A673 (cell line): ENCODE measurements at regions not wholly inside any gene's neighbourhood (a gene's known extent, or its start where the extent isn't known, plus 50 kb on each side); places are given as distances from the start of the nearest gene placed in this dataset.

Source experiments
- BruUV-seq: library from RNA; stranded (reverse); fragments of 400-500 nt; replicated peaks from 2 replicates; lab custom pipeline; 2021; lab: Mats Ljungman, UMichigan
- CTCF ChIA-PET: fragments of 300-600 bp; sonication (Branson Sonifier 250); formaldehyde crosslinking; loops from one replicate; lab custom pipeline; 2022; ENCODE audit warnings: antibody characterized with exemption; lab: Charles Lee
- POLR2A ChIA-PET: fragments of 300-600 bp; sonication (Branson Sonifier 250); formaldehyde crosslinking; loops from one replicate; lab custom pipeline; 2022; ENCODE audit warnings: antibody characterized with exemption; ENCODE audit not compliant: low non-redundant PET; lab: Charles Lee
- DNase-seq: peaks from one replicate; pipeline ENCODE4 v3.0.0-alpha.2; 2015; ENCODE audit warnings: low spot score
- H3K27ac ChIP-seq: fragments of 200-600 bp; sonication (generic); 2 replicates; pipeline ENCODE4 v1.5.1; 2016; ENCODE audit warnings: mixed run types, low read depth, mild to moderate bottlenecking, mixed read lengths, antibody characterized with exemption, low read length; ENCODE audit not compliant: poor library complexity, severe bottlenecking
- H3K27me3 ChIP-seq: fragments of 200-600 bp; sonication (generic); replicated peaks from 2 replicates; pipeline ENCODE4 v1.6.1; 2017; ENCODE audit warnings: mixed run types, low read depth, mild to moderate bottlenecking, mixed read lengths, antibody characterized with exemption, low read length; ENCODE audit not compliant: insufficient read depth, poor library complexity
- H3K36me3 ChIP-seq: fragments of 200-600 bp; sonication (generic); 2 replicates; pipeline ENCODE4 v1.6.1; 2016; ENCODE audit warnings: mixed run types, mild to moderate bottlenecking, mixed read lengths, antibody characterized with exemption, low read length; ENCODE audit not compliant: insufficient read depth, poor library complexity, severe bottlenecking
- H3K4me1 ChIP-seq: fragments of 200-600 bp; sonication (generic); 2 replicates; pipeline ENCODE4 v1.6.1; 2017; ENCODE audit warnings: mixed run types, mild to moderate bottlenecking, mixed read lengths, antibody characterized with exemption, low read length; ENCODE audit not compliant: insufficient read depth, poor library complexity, severe bottlenecking
- H3K4me3 ChIP-seq: fragments of 200-600 bp; sonication (generic); 2 replicates; pipeline ENCODE4 v1.5.1; 2016; ENCODE audit warnings: low read depth, mixed run types, mild to moderate bottlenecking, mixed read lengths, low read length; ENCODE audit not compliant: poor library complexity, severe bottlenecking
- H3K9me3 ChIP-seq: fragments of 200-600 bp; sonication (generic); 2 replicates; pipeline ENCODE4 v1.6.1; 2016; ENCODE audit warnings: mixed run types, low read depth, mild to moderate bottlenecking, mixed read lengths, antibody characterized with exemption, low read length; ENCODE audit not compliant: poor library complexity, severe bottlenecking
- CTCF ChIP-seq: fragments of 300-800, 200-600 bp; sonication (generic); conservative IDR thresholded peaks from 2 replicates; pipeline ENCODE4 v1.5.1; 2017; ENCODE audit warnings: low read depth, mild to moderate bottlenecking, antibody characterized with exemption, low read length, moderate library complexity, mixed read lengths
- EZH2 ChIP-seq: fragments of 200-600 bp; sonication (generic); IDR thresholded peaks from 2 replicates; pipeline ENCODE4 v1.6.1; 2017; ENCODE audit warnings: borderline replicate concordance, low read depth, mild to moderate bottlenecking, mixed read lengths, antibody characterized with exemption, low read length; ENCODE audit not compliant: poor library complexity, severe bottlenecking
- intact Hi-C: fragments of 100-400 bp; cut with micrococcal nuclease; formaldehyde crosslinking; loops from one replicate; pipeline ENCODE4 v1.10.0; 2022; ENCODE audit not compliant: unreplicated experiment

- Histone ChIP-seq H3K36me3 (no peaks in the 10 kb centered on the region), H3K9me3 (peaks cover 3% of the 10 kb centered on the region), H3K4me1 (no peaks in the 10 kb centered on the region), H3K4me3 (no peak overlapping the region), H3K27me3 (no peaks in the 10 kb centered on the region), H3K27ac (no peak overlapping the region)
- CTCF ChIA-PET = no interaction called here
- no peak for DNase-seq
- no peak for TF ChIP-seq EZH2
- TF ChIP-seq CTCF = no peak
- intact Hi-C loops = no loop called here
- POLR2A ChIA-PET = no interaction called here
- BruUV-seq = no TSS peak
These were observed 469.1 kb downstream of the GJA1 start for GRCh38 chr6:121904559-121904958.

GRCh38 chr6:121912905-121913304 is 477.5 kb downstream of the GJA1 start:
- no peak overlapping the region for H3K27ac ChIP-seq
- no TSS peak for BruUV-seq
- H3K4me3 ChIP-seq = no peak overlapping the region
- H3K36me3 ChIP-seq = no peaks in the 10 kb centered on the region
- no peaks in the 10 kb centered on the region for H3K27me3 ChIP-seq
- POLR2A ChIA-PET = no interaction called here
- TF ChIP-seq CTCF = no peak
- no peak for TF ChIP-seq EZH2
- DNase-seq = no peak
- intact Hi-C loops = no loop called here
- H3K9me3 ChIP-seq = peaks cover 3% of the 10 kb centered on the region
- CTCF ChIA-PET = no interaction called here
- H3K4me1 ChIP-seq = no peaks in the 10 kb centered on the region

- Histone ChIP-seq H3K4me1 (no peaks in the 10 kb centered on the region), H3K9me3 (no peaks in the 10 kb centered on the region), H3K36me3 (no peaks in the 10 kb centered on the region), H3K27ac (no peak overlapping the region), H3K4me3 (no peak overlapping the region), H3K27me3 (no peaks in the 10 kb centered on the region)
- intact Hi-C loops = no loop called here
- TF ChIP-seq EZH2 (no peak), CTCF (no peak)
- CTCF ChIA-PET = no interaction called here
- BruUV-seq = no TSS peak
- DNase-seq = no peak
- POLR2A ChIA-PET = interaction anchor here (0.7 kb wide), 1 partner anchor 59 kb away, joined by 3 read pairs; no protein-coding TSS in a partner anchor
These were observed 481.9 kb downstream of the GJA1 start for GRCh38 chr6:121917263-121917829.
